ENCODE measurements at regions not wholly inside any gene's neighbourhood (a gene's known extent, or its start where the extent isn't known, plus 50 kb on each side); places are given as distances from the start of the nearest gene placed in this dataset.
"Not testable (repeated sequence)": the region's sequence is repeated elsewhere in the genome, so short reads cannot be mapped to it uniquely, and the experiment has no call there.

DNA sequence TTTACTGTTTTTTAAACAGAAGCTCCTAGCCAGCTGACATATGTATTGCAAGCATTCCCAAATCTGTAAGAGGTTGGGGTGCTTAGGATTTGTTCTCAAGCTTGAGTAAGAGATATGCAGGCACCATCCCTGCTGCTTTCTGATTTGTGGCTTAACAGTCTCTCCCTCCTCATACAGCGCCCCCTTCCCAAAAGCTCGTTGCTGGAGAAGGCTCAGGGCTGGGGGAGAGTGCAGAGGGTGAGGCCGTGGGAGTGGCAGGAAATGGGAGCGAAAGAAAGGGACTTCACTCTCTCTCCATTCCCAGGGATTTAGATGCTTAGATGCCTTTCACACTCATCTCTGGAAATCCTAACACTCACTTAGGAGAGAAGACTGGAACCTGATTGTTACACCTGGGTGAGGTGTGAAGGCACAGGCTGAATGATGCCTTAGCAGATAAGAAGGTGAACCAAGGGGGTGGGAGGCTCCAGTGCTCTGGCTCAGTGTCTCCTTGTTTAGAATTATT, 172.0 kb downstream of the C12orf75 start:
- Mint-ChIP-seq H3K9me3 (peaks cover 0 to 19% (median 0%) of the 10 kb centered on the region in 7 donors), H3K36me3 (no peaks in the 10 kb centered on the region), H3K4me1 (peaks cover 0 to 5% (median 0%) of the 10 kb centered on the region in 3 donors), H3K4me3 (no peak overlapping the region), H3K27ac (no peak overlapping the region), H3K27me3 (peaks cover 17 to 38% (median 36%) of the 10 kb centered on the region in 3 donors)
- ATAC-seq (ENCODE audit: low read depth in 2 of 2) (no peak), DNase-seq (no peak)

DNA sequence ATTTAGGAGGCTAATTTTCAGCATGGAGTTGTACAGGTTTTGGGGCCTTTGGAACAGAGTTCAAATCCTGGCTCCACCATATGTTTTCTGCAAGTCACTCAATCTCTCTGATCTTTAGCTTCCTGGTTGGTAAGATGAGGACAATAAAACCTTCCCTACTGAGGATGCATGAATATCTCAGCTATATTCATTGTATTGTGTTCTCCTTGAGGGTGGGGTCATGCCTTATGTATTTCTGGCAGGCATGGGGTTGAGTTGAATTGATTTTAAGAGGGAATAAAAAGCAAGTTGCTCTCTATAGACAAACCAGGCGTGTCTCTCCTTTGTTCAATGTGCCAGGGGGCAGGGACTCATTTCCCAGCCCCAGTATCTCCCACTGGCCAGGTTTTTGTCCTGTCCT, 173.1 kb downstream of the C12orf75 start:
- Mint-ChIP-seq H3K4me1 (peaks cover 0 to 5% (median 0%) of the 10 kb centered on the region in 3 donors), H3K27me3 (peaks cover 17 to 38% (median 36%) of the 10 kb centered on the region in 3 donors), H3K9me3 (peaks cover 0 to 8% (median 0%) of the 10 kb centered on the region in 7 donors), H3K4me3 (no peak overlapping the region), H3K36me3 (no peaks in the 10 kb centered on the region), H3K27ac (no peak overlapping the region)
- no peak for DNase-seq
- ATAC-seq (ENCODE audit: low read depth in 2 of 2): no peak

DNA sequence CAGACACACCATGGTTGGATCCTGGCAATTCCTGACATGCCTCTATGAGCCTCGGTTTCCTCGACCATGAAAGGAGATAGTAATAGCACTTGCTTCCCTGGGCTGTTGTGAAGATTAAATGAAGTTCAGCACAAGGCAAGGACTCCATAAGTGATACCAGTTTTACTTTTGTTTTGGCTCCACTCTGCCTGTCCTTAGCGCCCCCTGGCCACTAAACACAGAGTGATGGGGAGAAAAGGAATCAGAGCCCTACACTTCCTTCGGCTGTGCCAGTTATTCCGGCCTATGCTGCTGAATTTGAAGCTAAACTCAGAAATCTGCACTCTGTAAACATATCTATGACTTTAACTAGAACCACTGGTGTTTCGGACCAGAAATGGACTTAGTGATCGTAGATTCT, 173.8 kb downstream of the C12orf75 start:
- Mint-ChIP-seq H3K27ac (no peak overlapping the region), H3K4me3 (no peak overlapping the region), H3K27me3 (peaks cover 17 to 38% (median 36%) of the 10 kb centered on the region in 3 donors), H3K4me1 (peaks cover 0 to 5% (median 0%) of the 10 kb centered on the region in 3 donors), H3K9me3 (peaks cover 0 to 4% (median 0%) of the 10 kb centered on the region in 7 donors), H3K36me3 (no peaks in the 10 kb centered on the region)
- no peak for DNase-seq
- ATAC-seq (ENCODE audit: low read depth in 2 of 2): no peak

DNA sequence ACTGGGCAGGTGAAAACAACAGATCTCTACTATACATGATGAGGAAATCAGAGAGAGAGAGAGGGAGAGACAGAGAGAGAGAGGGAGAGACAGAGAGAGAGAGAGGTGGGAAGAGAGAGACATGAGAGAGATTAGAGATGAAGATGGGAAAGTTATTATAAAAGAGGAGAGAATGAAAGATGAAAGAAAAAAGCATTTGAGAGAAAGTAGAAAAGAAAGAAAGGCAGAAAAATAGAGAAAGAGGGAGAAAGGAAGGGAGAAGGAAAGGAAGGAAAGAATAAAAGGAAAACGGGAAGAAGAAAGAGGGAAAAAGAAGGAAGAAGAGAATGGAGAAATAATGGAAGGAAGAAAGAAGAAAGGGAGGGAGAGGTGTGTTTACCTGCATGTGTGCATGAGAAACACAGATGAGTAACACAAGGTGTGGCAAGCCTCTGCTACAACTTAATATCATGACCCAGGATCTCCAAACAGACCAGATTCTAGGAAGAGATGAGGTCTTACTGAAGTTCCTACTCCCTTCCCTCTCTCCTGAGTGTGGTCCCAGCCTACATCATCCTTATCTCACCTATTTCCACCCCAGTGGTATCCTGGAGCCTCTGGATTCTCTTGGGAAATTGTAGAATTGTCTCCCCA, 176.3 kb downstream of the C12orf75 start:
- Mint-ChIP-seq H3K9me3 (peaks cover 0 to 3% (median 0%) of the 10 kb centered on the region in 7 donors), H3K27ac (no peak overlapping the region), H3K4me1 (no peaks in the 10 kb centered on the region), H3K27me3 (peaks cover 20 to 38% (median 27%) of the 10 kb centered on the region in 3 donors), H3K36me3 (no peaks in the 10 kb centered on the region), H3K4me3 (no peak overlapping the region)
- DNase-seq (no peak), ATAC-seq (ENCODE audit: low read depth in 2 of 2) (no peak)

DNA sequence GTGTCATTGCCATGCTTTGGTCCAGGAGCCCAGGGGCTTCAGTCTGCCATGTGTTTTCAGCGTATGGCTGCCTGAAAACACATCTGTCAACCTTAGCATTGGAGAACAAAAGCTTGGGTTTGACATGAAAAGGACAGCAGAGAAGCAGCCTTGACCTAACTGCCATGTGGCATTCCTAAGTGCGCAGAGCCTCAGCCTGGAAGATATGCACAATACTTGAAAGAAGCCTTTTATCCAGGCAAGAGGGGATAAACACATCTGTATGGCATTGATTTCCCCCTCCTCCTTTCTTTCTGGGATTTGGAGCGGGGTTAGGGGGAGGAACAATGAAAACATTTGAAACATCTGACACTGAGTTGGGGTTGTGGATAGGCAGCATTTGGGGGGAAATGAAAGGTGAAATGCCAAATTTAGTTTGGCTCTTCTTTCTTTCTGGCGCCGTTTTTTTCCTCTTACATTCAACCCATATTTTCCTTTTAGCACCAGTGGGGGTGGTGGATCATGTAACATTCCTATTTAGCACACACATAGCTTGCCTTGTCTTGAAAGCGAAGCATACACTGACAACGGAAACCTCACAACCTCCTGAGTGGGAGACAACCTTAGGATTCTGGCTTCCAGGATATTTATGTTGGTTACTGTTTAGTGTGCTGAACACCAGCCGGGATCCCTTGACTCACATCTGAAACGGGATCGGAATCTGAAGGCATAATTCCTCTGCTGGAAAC, 177.0 kb downstream of the C12orf75 start:
- no peak overlapping the region for H3K4me3 Mint-ChIP-seq
- ATAC-seq (ENCODE audit: low read depth in 2 of 2) (no peak), DNase-seq (no peak)
- H3K4me1 Mint-ChIP-seq: no peaks in the 10 kb centered on the region
- H3K36me3 Mint-ChIP-seq: no peaks in the 10 kb centered on the region
- H3K9me3 Mint-ChIP-seq: peaks cover 0 to 3% (median 0%) of the 10 kb centered on the region in 7 donors
- no peak overlapping the region for H3K27ac Mint-ChIP-seq
- H3K27me3 Mint-ChIP-seq: peaks cover 20 to 32% (median 22%) of the 10 kb centered on the region in 3 donors

DNA sequence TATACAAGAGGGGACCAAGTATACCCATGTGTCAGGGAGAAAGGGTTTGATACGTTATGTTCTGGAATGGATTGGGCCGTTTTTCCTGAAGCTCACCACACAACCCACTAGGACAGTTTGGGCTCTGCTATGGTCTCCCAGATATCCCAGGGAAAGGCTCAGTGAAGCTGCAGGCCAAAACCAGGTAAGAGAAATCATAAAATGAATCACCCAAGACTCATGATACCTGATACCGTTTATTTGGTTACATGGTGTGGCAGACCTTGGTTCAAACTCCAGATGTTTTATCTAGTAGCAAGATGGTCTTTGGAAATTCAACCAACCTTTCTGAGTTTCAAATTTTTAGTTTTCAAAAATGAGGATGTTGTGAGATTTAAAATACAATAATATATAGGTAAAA, 177.6 kb downstream of the C12orf75 start:
- H3K36me3 Mint-ChIP-seq: no peaks in the 10 kb centered on the region
- no peak for DNase-seq

DNA sequence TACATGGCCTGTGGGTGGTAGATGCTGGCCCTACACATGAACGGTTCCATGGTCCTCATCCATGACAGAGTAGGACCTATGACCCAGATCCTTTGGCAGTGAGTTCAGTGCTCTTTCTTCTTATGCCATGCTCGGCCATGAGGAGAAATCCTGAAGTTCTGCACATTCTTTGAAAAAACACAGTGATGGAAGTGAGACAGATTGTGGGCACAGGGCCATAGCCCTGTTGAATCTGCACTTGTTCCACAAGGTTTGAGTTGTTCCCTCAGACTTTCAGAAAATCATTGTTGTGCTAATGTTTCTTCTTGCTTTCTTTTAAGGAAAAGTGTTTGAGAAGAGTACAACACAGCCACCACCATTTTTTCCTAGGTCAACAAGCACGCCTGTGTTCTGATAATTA, 180.0 kb downstream of the C12orf75 start:
- no peaks in the 10 kb centered on the region for H3K4me1 Mint-ChIP-seq
- peaks cover 0 to 3% (median 0%) of the 10 kb centered on the region in 7 donors for H3K9me3 Mint-ChIP-seq
- no peak overlapping the region for H3K4me3 Mint-ChIP-seq
- H3K36me3 Mint-ChIP-seq: no peaks in the 10 kb centered on the region
- peaks cover 10 to 16% (median 14%) of the 10 kb centered on the region in 3 donors for H3K27me3 Mint-ChIP-seq
- ATAC-seq (ENCODE audit: low read depth in 2 of 2) (no peak), DNase-seq (no peak)
- H3K27ac Mint-ChIP-seq: no peak overlapping the region

More for the DNA sequence above, 177.6 kb downstream of the C12orf75 start:
- Mint-ChIP-seq H3K27me3 (peaks cover 16 to 26% (median 18%) of the 10 kb centered on the region in 3 donors), H3K27ac (no peak overlapping the region), H3K4me1 (no peaks in the 10 kb centered on the region), H3K9me3 (peaks cover 0 to 3% (median 0%) of the 10 kb centered on the region in 7 donors), H3K4me3 (no peak overlapping the region)
- ATAC-seq (ENCODE audit: low read depth in 2 of 2): no peak

DNA sequence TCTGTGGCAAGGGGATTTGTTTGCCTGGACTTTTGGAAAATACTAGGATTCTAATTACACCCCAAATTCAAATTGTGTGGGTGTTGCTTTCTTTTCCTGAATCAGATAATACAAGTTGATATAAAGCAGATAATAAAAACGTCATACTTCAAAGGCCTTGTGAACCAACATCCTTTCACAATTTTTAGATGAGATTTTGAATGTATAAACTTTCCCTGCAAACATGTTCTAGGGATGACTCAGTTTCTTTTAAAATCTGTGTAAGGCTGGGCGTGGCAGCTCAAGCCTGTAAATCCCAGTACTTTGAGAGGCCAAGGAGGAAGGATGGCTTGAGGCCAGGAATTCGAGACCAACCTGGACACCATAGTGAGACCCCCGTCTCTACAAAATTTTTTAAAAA, 182.4 kb downstream of the C12orf75 start:
- H3K9me3 Mint-ChIP-seq; H3K27me3 Mint-ChIP-seq; H3K36me3 Mint-ChIP-seq; ATAC-seq (ENCODE audit: low read depth in 2 of 2); DNase-seq; H3K4me3 Mint-ChIP-seq; H3K4me1 Mint-ChIP-seq; H3K27ac Mint-ChIP-seq: not testable (repeated sequence)

DNA sequence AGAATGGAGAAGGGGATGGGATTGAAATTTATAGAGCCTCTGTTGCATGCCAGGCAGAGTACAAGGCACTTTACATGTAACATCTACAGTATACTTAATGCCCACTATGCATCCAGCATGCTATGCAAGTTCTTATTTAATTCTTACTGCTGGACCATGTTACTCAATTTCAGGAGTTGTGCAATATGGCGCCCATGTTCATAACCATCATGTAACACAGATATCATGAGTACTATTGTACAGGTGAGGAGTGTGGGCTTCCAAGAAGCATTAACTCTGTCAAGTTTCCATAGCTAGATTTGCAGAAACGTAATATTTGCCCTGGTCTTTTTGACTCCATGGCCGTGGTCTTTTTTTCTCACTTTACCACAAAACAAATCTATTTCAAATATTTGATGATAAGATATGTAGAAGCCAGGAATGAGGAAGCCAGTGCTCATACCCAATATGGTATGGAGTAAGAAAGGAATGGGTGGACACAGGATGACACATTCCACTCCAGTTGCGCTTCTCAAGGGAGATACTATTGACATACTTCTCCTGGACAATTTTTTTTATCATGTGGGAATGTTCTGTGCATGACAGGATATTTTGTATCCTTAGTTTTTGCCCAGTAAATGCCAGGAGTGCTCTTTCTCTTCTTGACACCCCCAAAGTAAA, 191.8 kb downstream of the C12orf75 start:
- H3K27me3 Mint-ChIP-seq: peaks cover 0 to 15% (median 7%) of the 10 kb centered on the region in 3 donors
- no peak overlapping the region for H3K27ac Mint-ChIP-seq
- H3K4me1 Mint-ChIP-seq: no peaks in the 10 kb centered on the region

DNA sequence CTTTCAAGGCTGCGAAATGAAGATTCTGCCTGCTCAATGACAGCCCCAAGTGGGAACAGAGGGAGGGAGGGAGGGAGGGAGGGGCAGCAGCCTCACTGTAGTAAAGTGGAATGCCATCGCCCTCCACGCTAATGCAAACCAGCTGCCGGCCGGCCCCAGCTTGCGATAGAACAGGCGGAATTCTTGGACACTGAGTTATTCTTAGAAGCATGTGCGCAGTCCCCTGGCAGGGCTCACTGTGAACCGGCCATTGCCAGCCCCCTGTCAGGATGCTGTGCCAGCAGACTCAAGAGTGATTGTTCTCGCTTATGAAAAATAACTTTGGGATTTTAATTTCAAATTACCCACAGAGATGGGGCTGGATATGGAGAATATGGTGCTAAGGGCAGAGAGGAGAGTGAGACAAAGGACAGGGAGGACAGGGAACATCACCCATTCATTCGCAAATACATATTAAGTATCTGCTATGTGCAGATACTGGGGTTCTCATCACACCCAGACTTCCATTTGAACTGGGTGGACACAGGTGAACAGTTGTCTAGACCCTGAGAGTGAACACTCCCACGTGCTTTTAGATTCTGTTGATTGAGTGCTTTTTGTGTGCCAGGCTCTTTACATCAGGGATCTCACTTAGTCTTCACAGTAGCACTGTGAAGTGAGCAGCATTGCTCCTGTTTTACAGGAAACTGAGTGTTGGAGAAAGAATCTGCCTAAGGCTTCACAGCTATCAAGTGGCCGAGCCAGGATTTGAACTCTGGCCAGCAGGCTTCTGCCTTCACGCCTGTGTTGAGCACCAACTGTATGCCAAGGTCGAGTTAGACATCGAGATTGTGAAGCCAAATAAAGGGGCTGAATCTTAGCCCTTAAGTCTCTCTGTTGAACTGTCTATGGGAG, 192.9 kb downstream of the C12orf75 start:
- no peaks in the 10 kb centered on the region for H3K36me3 Mint-ChIP-seq
- peak overlapping the region in 1 of 8 donors; percentile 2 for H3K4me3 Mint-ChIP-seq
- H3K27me3 Mint-ChIP-seq: peaks cover 0 to 15% (median 3%) of the 10 kb centered on the region in 3 donors
- peaks cover 0 to 4% (median 0%) of the 10 kb centered on the region in 7 donors for H3K9me3 Mint-ChIP-seq
- DNase-seq: no peak
- no peaks in the 10 kb centered on the region for H3K4me1 Mint-ChIP-seq
- H3K27ac Mint-ChIP-seq: no peak overlapping the region
- no peak for ATAC-seq (ENCODE audit: low read depth in 2 of 2)

More for the DNA sequence above, 191.8 kb downstream of the C12orf75 start:
- H3K9me3 Mint-ChIP-seq: peaks cover 0 to 8% (median 0%) of the 10 kb centered on the region in 7 donors
- no peak overlapping the region for H3K4me3 Mint-ChIP-seq
- H3K36me3 Mint-ChIP-seq: no peaks in the 10 kb centered on the region
- ATAC-seq (ENCODE audit: low read depth in 2 of 2): no peak
- DNase-seq: no peak

DNA sequence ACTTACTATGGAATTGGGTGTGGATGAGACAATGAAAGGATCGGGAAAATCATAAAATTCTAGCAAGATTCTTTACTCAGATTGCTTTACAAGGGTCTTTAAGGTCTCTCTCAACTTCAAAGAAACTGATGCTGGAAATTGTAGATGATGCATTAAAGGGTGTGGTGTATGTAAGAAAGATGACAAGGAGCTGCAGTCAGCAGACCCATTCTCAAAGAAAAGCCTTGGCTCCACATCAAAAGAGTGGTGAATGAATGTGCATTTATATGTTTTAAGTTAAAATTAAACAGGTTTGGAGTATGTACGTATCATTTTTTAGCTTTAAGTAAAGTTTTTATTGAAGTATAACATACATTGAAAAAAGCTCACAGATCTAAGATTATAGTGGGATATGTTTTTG, 194.5 kb downstream of the C12orf75 start:
- H3K9me3 Mint-ChIP-seq: peaks cover 0 to 4% (median 0%) of the 10 kb centered on the region in 7 donors
- ATAC-seq (ENCODE audit: low read depth in 2 of 2): no peak
- no peaks in the 10 kb centered on the region for H3K36me3 Mint-ChIP-seq
- DNase-seq: no peak
- H3K4me3 Mint-ChIP-seq: no peak overlapping the region
- no peaks in the 10 kb centered on the region for H3K4me1 Mint-ChIP-seq
- peaks cover 0 to 19% (median 0%) of the 10 kb centered on the region in 3 donors for H3K27me3 Mint-ChIP-seq
- H3K27ac Mint-ChIP-seq: no peak overlapping the region

DNA sequence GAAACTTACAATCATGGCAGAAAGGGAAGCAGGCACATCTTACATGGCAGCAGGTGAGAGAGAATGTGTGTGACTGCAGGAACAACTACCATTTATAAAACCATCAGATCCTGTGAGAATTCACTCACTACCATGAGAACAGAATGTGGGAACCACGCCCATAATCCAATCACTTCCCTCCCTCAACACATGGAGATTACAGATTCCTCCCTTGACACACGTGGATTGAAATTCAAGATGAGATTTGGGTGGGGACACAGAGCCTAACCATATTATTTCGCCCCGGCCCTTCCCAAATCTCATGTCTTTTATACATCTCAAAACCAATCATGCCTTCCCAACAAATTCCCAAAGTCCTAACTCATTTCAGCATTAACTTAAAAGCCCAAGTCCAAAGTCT, 203.6 kb downstream of the C12orf75 start:
- Mint-ChIP-seq H3K27me3 (peaks cover 12 to 23% (median 16%) of the 10 kb centered on the region in 3 donors), H3K9me3 (peaks cover 16 to 32% (median 25%) of the 10 kb centered on the region in 7 donors), H3K4me1 (no peaks in the 10 kb centered on the region), H3K36me3 (no peaks in the 10 kb centered on the region), H3K4me3 (no peak overlapping the region), H3K27ac (no peak overlapping the region)
- no peak for ATAC-seq (ENCODE audit: low read depth in 2 of 2)
- no peak for DNase-seq

DNA sequence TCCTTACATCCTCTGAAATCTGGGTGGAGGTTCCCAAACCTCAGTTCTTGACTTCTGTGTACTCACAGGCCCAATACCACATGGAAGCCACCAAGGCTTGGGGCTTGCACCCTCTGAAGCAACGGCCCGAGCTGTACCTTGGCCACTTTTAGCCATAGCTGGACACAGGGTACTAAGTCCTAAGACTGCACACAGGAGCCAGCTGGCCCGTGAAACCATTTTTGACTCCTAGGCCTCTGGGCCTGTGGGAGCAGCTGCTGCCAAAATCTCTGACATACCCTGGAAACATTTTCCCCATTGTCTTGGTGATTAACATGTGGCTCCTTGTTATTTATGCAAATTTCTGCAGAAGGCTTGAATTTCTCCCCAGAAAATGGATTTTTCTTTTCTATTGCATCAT, 204.5 kb downstream of the C12orf75 start:
- H3K36me3 Mint-ChIP-seq; H3K4me3 Mint-ChIP-seq; H3K27ac Mint-ChIP-seq; ATAC-seq (ENCODE audit: low read depth in 2 of 2); H3K4me1 Mint-ChIP-seq; DNase-seq: not testable (repeated sequence)
- Mint-ChIP-seq H3K27me3 (peaks cover 12 to 19% (median 16%) of the 10 kb centered on the region in 3 donors), H3K9me3 (peaks cover 16 to 32% (median 25%) of the 10 kb centered on the region in 7 donors)
